ENCODE measurements at regions not wholly inside any gene's neighbourhood (a gene's known extent, or its start where the extent isn't known, plus 50 kb on each side); places are given as distances from the start of the nearest gene placed in this dataset.

DNA sequence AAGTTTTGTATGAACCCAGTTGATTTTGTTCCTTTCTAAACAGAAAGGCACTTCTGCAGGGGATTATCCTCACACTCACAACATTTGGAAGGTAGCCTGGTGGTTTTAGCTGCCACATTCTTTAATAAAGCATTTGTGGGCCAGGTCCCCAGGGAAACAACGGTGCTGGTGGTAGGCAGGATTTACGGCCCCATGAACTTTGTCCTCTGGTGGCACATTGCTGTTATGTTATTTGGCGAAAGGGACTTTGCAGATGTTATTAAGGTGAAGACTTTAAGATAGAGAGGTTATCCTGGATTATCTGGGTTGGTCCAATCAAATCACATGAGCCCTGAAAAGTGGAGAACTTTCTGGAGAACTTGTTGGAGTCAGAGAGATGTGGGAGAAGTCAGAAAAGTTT is 86.3 kb upstream of the C9orf72 start:
- H3K9me3 ChIP-seq (replicated peaks; ENCODE audit: insufficient read depth, low read length): no peaks in the 10 kb centered on the region
- H3K27me3 ChIP-seq (replicated peaks; ENCODE audit: insufficient read depth, low read length): no peaks in the 10 kb centered on the region
- H3K4me2 ChIP-seq (ENCODE audit: low read depth, low read length): no peak overlapping the region
- no peaks in the 10 kb centered on the region for H3K9me2 ChIP-seq (replicated peaks; ENCODE audit: insufficient read depth, low read length)
- no peak overlapping the region for H3K9ac ChIP-seq (ENCODE audit: low read length)
- no peaks in the 10 kb centered on the region for H3K4me1 ChIP-seq (ENCODE audit: low read length)
- H3K36me3 ChIP-seq (replicated peaks; ENCODE audit: insufficient read depth, low read length): no peaks in the 10 kb centered on the region
- H3K79me2 ChIP-seq (ENCODE audit: low read length): no peaks in the 10 kb centered on the region
- TF ChIP-seq CTCF (IDR thresholded peaks at IDR 0.05; ENCODE audit: low read length): no peak
- TF ChIP-seq EZH2 (optimal IDR thresholded peaks at IDR 0.05; ENCODE audit: low read depth, low read length): no peak
- TF ChIP-seq EZH2phosphoT487 (IDR thresholded peaks at IDR 0.05; ENCODE audit: low read length): no peak
- no peak overlapping the region for H3K27ac ChIP-seq (ENCODE audit: low read length)
- no peak for DNase-seq
- no peak overlapping the region for H2AFZ ChIP-seq (ENCODE audit: low read length)
- H4K20me1 ChIP-seq (ENCODE audit: insufficient read depth, low read length): no peaks in the 10 kb centered on the region
- H3K4me3 ChIP-seq (ENCODE audit: low read length): no peak overlapping the region
- no peaks in the 10 kb centered on the region for H3F3A ChIP-seq (ENCODE audit: insufficient read depth, low read length)

DNA sequence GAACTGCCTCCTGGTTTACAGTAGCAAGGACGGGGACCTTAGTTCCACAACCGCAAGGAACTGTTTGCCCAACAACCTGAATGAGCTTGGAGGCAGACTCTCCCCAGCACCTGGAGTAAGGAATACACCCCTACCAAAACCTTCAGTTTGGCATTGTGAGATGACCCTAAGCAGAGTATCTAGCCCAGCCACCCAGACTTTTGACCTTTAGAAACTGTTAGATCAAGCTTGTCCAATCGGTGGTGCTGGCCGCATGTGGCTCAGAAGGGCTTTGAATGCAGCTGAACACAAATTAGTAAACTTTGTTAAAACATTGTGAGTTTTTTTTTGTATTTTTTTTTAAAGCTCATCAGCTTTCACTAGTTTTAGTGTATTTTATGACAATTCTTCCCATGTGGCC is 86.9 kb upstream of the C9orf72 start:
- Histone ChIP-seq H3K4me2 (ENCODE audit: low read depth, low read length) (no peak overlapping the region), H3K27ac (ENCODE audit: low read length) (no peak overlapping the region), H2AFZ (ENCODE audit: low read length) (no peak overlapping the region), H3K4me3 (ENCODE audit: low read length) (no peak overlapping the region), H3K4me1 (ENCODE audit: low read length) (no peaks in the 10 kb centered on the region), H3K27me3 (replicated peaks; ENCODE audit: insufficient read depth, low read length) (no peaks in the 10 kb centered on the region), H3K9ac (ENCODE audit: low read length) (no peak overlapping the region), H3F3A (ENCODE audit: insufficient read depth, low read length) (no peaks in the 10 kb centered on the region), H3K9me3 (replicated peaks; ENCODE audit: insufficient read depth, low read length) (no peaks in the 10 kb centered on the region), H3K36me3 (replicated peaks; ENCODE audit: insufficient read depth, low read length) (no peaks in the 10 kb centered on the region), H3K79me2 (ENCODE audit: low read length) (no peaks in the 10 kb centered on the region), H4K20me1 (ENCODE audit: insufficient read depth, low read length) (no peaks in the 10 kb centered on the region), H3K9me2 (replicated peaks; ENCODE audit: insufficient read depth, low read length) (no peaks in the 10 kb centered on the region)
- no peak for DNase-seq
- no peak for TF ChIP-seq EZH2phosphoT487 (IDR thresholded peaks at IDR 0.05; ENCODE audit: low read length)
- no peak for TF ChIP-seq EZH2 (optimal IDR thresholded peaks at IDR 0.05; ENCODE audit: low read depth, low read length)
- no peak for TF ChIP-seq CTCF (IDR thresholded peaks at IDR 0.05; ENCODE audit: low read length)

GRCh38 chr9:27663526-27663925 is 90.2 kb upstream of the C9orf72 start:
- H3K9me2 ChIP-seq (replicated peaks; ENCODE audit: insufficient read depth, low read length): no peaks in the 10 kb centered on the region
- no peak overlapping the region for H3K27ac ChIP-seq (ENCODE audit: low read length)
- no peaks in the 10 kb centered on the region for H3K4me1 ChIP-seq (ENCODE audit: low read length)
- no peaks in the 10 kb centered on the region for H4K20me1 ChIP-seq (ENCODE audit: insufficient read depth, low read length)
- H3K4me2 ChIP-seq (ENCODE audit: low read depth, low read length): no peak overlapping the region
- no peaks in the 10 kb centered on the region for H3K27me3 ChIP-seq (replicated peaks; ENCODE audit: insufficient read depth, low read length)
- no peak overlapping the region for H2AFZ ChIP-seq (ENCODE audit: low read length)
- no peak for DNase-seq
- H3F3A ChIP-seq (ENCODE audit: insufficient read depth, low read length): no peaks in the 10 kb centered on the region
- no peaks in the 10 kb centered on the region for H3K79me2 ChIP-seq (ENCODE audit: low read length)
- no peaks in the 10 kb centered on the region for H3K36me3 ChIP-seq (replicated peaks; ENCODE audit: insufficient read depth, low read length)
- H3K9ac ChIP-seq (ENCODE audit: low read length): no peak overlapping the region
- H3K9me3 ChIP-seq (replicated peaks; ENCODE audit: insufficient read depth, low read length): no peaks in the 10 kb centered on the region
- no peak overlapping the region for H3K4me3 ChIP-seq (ENCODE audit: low read length)
- no peak for TF ChIP-seq EZH2 (optimal IDR thresholded peaks at IDR 0.05; ENCODE audit: low read depth, low read length)
- TF ChIP-seq EZH2phosphoT487 (IDR thresholded peaks at IDR 0.05; ENCODE audit: low read length): no peak
- TF ChIP-seq CTCF (IDR thresholded peaks at IDR 0.05; ENCODE audit: low read length): no peak
